GM21619 (cell line): ENCODE measurements at regions not wholly inside any gene's neighbourhood (a gene's known extent, or its start where the extent isn't known, plus 50 kb on each side); places are given as distances from the start of the nearest gene placed in this dataset.

Source experiments
- ATAC-seq: cut with Tn5 transposase; IDR thresholded peaks from one replicate; pipeline ENCODE4 v1.9.1; 2021; ENCODE audit not compliant: unreplicated experiment

DNA sequence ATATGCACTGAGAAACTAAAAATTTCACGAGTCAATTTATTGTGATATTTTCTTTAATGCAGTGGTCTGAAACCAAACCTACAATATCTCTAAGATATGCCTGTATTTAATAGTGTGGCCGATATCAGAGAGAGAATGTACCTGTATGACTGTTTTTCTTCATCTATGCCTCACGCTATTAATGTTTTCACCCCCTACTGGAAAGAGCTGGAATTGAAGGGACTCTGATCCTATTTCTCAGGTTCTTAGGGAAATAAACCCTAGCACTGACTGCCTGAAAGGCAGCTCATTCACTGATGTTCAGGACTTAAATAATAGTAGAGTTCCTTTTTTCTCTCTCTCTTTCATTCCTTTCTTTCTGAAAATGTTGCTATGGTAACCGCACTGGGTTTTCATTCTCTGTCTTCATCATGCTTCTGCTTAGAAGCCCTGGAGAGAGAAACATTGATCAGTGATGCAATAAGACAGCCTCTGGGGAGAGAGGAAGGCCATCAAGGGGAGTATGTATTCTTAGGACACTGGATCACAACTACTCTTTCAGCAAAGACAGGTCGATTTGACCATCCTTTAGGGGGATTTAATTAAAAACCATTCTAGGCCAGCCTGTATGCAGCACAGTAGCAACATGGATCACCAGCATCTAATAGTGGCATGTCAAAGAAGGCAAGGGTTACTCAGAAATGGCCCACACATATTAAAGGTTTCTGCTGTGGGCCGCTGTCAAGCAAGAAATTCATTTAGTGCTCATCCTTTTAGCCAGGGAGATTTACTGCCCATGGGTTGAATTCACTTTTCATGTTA is 1135.7 kb downstream of the IGSF11 start:
- ATAC-seq, result peak; percentile 56

- ATAC-seq, result no peak
These were observed 1131.4 kb downstream of the IGSF11 start for GRCh38 chr3:117903226-117903625.

- ATAC-seq, result no peak
These were observed 1123.7 kb downstream of the IGSF11 start for GRCh38 chr3:117910820-117911521.

DNA sequence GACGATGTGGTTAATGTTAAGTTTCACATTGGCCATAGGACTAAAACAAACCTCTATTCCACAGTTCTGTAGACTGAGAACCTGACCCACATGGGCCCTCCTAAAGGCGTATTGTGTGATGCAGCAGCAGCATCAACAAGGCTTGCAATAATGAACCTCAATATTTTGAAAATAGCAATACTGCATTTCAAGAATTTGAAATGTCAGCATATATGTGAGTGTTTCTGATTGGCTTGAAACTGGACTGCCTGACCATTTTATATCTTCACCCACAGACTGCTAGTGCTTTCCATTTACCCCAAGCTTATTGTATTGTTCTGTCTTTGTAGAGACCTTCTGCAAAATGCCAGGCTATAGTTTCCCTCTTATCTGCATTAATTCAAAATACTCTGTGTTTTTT is 1122.3 kb downstream of the IGSF11 start:
- no peak for ATAC-seq

DNA sequence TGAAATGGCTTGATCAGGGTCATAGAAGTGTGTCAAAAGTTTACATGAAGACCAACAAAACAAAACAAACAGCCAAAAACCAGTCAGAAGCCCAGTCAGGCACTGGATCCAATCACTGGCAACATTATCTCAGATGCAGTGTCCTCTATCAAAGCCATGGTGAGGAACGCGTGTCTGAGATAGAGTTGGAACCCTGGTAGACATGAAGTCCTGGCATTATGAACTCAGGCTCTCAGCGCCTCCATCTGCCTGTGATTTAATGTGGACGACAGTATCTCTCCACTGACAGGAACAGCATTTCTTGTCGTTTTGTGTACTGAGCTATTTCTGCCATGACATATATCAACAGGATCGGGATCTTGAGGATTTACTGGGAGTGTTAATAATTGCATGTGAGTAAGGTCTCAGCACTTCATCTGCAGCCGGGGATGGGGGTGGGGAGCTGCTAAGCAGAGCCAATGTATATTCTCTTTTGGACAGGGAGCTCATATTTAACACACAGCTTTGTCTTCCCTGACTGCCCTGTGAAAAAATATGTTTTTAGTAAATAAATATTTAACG is 1120.0 kb downstream of the IGSF11 start:
- no peak for ATAC-seq

DNA sequence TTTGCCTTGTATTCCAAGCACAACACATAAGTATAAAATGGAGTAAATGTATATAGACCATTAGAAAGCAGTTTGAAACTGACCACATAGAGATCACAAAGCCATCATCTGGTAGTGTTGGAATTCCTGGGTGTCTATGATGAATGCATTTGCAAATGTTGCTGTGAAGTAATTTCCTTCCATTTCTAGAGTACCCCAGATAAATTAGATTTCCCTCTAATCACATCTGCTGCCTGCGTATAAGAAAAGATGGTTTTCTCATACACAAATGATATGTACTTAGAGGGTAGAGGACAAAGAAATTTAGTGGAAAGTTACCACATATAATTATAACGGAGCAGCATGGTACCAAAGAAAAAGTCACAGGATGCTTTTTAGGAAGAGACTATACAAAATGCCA is 1117.8 kb downstream of the IGSF11 start:
- no peak for ATAC-seq

- no peak for ATAC-seq
These were observed 1115.0 kb downstream of the IGSF11 start for GRCh38 chr3:117919621-117920020.

DNA sequence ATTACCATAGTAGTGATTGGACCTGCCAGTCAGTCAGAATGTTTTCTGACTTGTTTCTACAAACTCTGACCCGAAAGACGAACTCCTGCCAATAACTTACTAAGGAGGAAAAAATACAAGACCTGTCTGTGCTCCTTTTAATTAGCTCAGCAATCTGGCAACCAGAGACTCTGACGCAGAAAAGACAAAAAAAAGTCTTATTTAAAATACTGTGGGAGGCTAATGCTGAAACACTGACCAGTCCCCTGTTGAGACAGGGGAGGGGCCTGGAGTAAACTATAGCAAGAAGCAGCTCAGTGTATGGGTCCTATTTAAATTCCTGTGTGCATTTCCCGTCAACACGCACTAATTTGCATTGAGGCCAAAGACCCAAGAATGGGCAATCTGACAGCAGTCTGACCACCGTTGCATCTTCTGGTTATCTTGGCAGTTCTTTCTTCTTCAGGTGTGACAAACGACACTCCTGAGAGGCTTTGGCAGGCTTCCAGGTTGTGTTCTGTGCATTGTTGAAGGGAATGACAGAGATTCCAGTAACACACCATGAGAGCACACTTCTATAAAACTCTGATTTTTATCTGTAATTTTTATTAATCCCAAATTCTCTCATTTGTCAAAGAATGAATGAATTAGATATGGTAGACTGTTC is 1114.3 kb downstream of the IGSF11 start:
- no peak for ATAC-seq

- ATAC-seq, result no peak
These were observed 1113.2 kb downstream of the IGSF11 start for GRCh38 chr3:117921411-117921810.

DNA sequence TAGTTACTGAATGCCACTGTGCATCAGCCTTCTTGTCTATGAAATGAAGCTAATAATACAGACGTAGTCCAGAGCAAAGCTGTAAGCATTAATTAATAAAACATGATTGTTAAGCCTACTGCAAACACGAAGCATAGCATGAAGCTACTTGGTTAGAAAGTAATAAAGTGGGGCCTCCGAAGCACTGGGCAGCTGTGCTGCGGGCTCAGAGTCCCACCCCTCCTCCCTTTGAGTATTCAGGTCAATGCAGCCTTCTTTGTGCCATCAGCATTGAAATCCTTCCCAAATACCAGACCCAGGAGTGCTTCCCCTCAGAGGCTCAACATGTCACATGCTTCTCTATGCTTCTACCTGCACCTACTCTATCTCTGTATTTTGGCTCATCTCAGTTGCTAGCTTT is 1112.6 kb downstream of the IGSF11 start:
- no peak for ATAC-seq

- no peak for ATAC-seq
These were observed 1107.8 kb downstream of the IGSF11 start for GRCh38 chr3:117926819-117927218.

- no peak for ATAC-seq
These were observed 1106.8 kb downstream of the IGSF11 start for GRCh38 chr3:117927825-117928224.

GRCh38 chr3:117928836-117929235 is 1105.8 kb downstream of the IGSF11 start:
- ATAC-seq, result no peak

- no peak for ATAC-seq
These were observed 1102.2 kb downstream of the IGSF11 start for GRCh38 chr3:117932441-117932840.

GRCh38 chr3:117936159-117936558 is 1098.5 kb downstream of the IGSF11 start:
- ATAC-seq, result no peak

- ATAC-seq, result no peak
These were observed 1095.7 kb downstream of the IGSF11 start for GRCh38 chr3:117938974-117939373.

DNA sequence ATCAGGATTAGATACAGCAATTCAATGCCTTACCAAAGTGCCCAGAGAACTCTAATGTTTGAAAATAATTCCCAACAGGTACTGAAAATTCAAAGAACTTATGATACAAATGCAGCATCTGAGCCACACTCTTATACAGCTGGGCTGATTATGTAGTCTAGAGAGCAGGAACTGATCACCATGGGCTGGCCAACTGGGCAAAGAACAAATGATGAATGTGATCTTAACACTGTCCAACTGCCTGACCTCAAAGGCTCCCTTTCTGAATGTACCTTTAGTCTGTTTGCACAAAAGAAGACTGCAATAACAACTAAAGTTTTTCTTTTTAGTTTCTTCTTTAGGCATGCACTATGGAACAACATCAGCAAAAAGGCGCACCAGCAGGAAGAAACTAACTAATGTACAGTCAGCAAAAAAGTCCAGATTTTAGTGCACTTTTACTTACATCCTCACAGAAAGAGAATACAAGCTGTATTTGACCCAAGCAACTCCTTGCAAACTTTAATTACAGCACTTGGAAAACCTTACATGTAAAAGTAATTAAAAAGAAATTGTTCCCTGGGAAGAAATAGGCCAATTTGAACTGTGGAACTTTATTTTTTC is 1095.1 kb downstream of the IGSF11 start:
- no peak for ATAC-seq

- ATAC-seq, result no peak
These were observed 1093.6 kb downstream of the IGSF11 start for GRCh38 chr3:117941015-117941414.

DNA sequence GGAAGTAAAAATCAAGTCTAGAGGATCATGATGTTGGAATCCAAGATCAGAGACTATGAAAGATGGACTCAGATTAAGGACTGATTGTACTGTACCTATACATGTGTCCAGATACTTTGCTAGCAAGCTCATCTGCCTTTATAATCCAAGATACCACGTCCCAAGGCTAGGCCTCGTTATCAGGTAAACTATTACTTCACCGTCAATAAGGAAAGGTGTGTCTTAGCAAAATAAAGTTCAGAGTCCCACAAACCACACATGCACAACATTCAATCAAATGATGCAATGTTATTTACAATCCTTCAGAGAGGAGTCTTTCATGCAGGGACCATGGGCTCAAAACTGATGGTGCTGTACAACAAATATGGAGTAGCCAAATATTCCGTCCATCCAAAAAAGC is 1092.9 kb downstream of the IGSF11 start:
- no peak for ATAC-seq

GRCh38 chr3:117954131-117954530 is 1080.5 kb downstream of the IGSF11 start:
- ATAC-seq, result no peak

DNA sequence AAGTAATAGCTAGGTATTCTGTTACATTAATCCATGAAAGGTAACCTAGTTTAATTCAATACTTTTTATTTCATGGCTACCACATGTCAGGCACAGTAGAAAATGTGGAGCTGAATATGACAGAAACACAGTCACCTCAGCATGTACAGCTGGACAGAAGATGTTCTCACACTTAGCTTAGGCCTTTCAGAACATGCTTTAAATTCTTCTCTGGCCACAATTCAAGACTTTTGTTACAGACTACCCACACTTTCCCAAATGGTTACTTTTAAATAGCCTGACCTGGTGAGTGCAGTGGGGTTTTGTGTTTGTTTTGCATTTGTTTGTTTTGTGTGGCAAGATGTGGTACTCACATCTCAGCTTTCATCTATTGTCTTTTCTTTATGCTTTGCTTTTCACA is 1079.5 kb downstream of the IGSF11 start:
- ATAC-seq, result no peak
